B cell (primary cell): ENCODE measurements at regions not wholly inside any gene's neighbourhood (a gene's known extent, or its start where the extent isn't known, plus 50 kb on each side); places are given as distances from the start of the nearest gene placed in this dataset.

Source experiments
- ATAC-seq: fragments of 200-7000 bp; cut with Tn5 transposase; one replicate; pipeline ENCODE4 v1.10.0; 2021; ENCODE audit warnings: low read depth, mild to moderate bottlenecking, moderate number of reproducible peaks, moderate library complexity
- CTCF ChIA-PET: fragments of 350-600 bp; sonication (Branson Sonifier 250); formaldehyde crosslinking; loops from one replicate; lab custom pipeline; 2021; ENCODE audit warnings: antibody characterized with exemption, inconsistent platforms; lab: Charles Lee
- POLR2A ChIA-PET: fragments of 350-600 bp; sonication (Branson Sonifier 250); formaldehyde crosslinking; loops from one replicate; lab custom pipeline; 2021; ENCODE audit warnings: antibody characterized with exemption; lab: Charles Lee
- DNase-seq: peaks from one replicate; pipeline ENCODE4 v3.0.0; 2013
- H2AFZ ChIP-seq: 2 replicates; pipeline ENCODE4 v1.6.1; 2012; ENCODE audit warnings: mild to moderate bottlenecking, low read depth, low read length; ENCODE audit not compliant: insufficient read depth, poor library complexity, severe bottlenecking
- H3K27ac ChIP-seq, 2 donors: 1 replicate in 1 of 2; 2 replicates in 1 of 2; pipeline ENCODE4 v1.5.1; 2012 to 2013; ENCODE audit warnings: low read length in 2 of 2, mild to moderate bottlenecking in 2 of 2, moderate library complexity in 1 of 2
- H3K27me3 ChIP-seq, 4 experiments: fragments of 200-600 bp in 1 of 4; sonication (generic) in 1 of 4; replicated peaks in 1 of 4; 1 replicate in 2 of 4; 2 replicates in 2 of 4; pipeline versions ENCODE4 v1.6.1 to v1.7.0; 2013 to 2016; ENCODE audit warnings: low read length in 3 of 4, mild to moderate bottlenecking in 2 of 4, mixed read lengths in 1 of 4, moderate library complexity in 1 of 4; ENCODE audit not compliant: insufficient read depth in 4 of 4, control insufficient read depth in 3 of 4; ENCODE audit errors: control extremely low read depth in 1 of 4
- H3K36me3 ChIP-seq, 2 experiments: replicated peaks in 1 of 2; 1 replicate in 1 of 2; 2 replicates in 1 of 2; pipeline versions ENCODE4 v1.6.1 to v1.7.1; 2013; ENCODE audit warnings: low read length in 1 of 2; ENCODE audit not compliant: insufficient read depth in 2 of 2, control insufficient read depth in 1 of 2; ENCODE audit errors: control extremely low read depth in 1 of 2, extremely low read depth in 1 of 2
- H3K4me1 ChIP-seq, 2 donors: fragments of 200-600 bp in 1 of 2; sonication (generic) in 1 of 2; 1 replicate in 1 of 2; 2 replicates in 1 of 2; pipeline versions ENCODE4 v1.5.1 to v1.6.1; 2013 to 2017; ENCODE audit warnings: low read length in 2 of 2; ENCODE audit not compliant: control insufficient read depth in 2 of 2, insufficient read depth in 2 of 2
- H3K4me2 ChIP-seq: replicated peaks from 2 replicates; pipeline ENCODE3; 2012; ENCODE audit warnings: mild to moderate bottlenecking, low read depth, low read length; ENCODE audit not compliant: poor library complexity, severe bottlenecking
- H3K4me3 ChIP-seq, 5 experiments: fragments of 200-600 bp in 1 of 5; sonication (generic) in 1 of 5; 1 replicate in 3 of 5; 2 replicates in 2 of 5; pipeline versions ENCODE4 v1.5.1 to v1.7.0; 2011 to 2016; ENCODE audit warnings: low read length in 4 of 5, mild to moderate bottlenecking in 4 of 5, low read depth in 2 of 5, control low read depth in 1 of 5, moderate library complexity in 1 of 5; ENCODE audit not compliant: insufficient read depth in 1 of 5; ENCODE audit errors: control extremely low read depth in 1 of 5, extremely low read depth in 1 of 5
- H3K79me2 ChIP-seq: fragments of 200-600 bp; sonication (generic); one replicate; pipeline ENCODE4 v1.6.0; 2016; ENCODE audit warnings: low read length; ENCODE audit not compliant: control insufficient read depth, insufficient read depth
- H3K9ac ChIP-seq: fragments of 200-600 bp; sonication (generic); 2 replicates; pipeline ENCODE4 v1.6.1; 2017; ENCODE audit warnings: mild to moderate bottlenecking, low read length, moderate library complexity
- H3K9me3 ChIP-seq, 3 donors: one replicate each; pipeline versions ENCODE4 v1.6.1 to v1.7.1; 2013; ENCODE audit warnings: low read length in 2 of 3; ENCODE audit not compliant: control insufficient read depth in 2 of 3, insufficient read depth in 1 of 3; ENCODE audit errors: control extremely low read depth in 1 of 3
- H4K20me1 ChIP-seq: 2 replicates; pipeline ENCODE4 v1.6.0; 2012; ENCODE audit warnings: mild to moderate bottlenecking, low read length; ENCODE audit not compliant: insufficient read depth, control insufficient read depth, poor library complexity, severe bottlenecking
- H3K27ac Mint-ChIP-seq: one replicate; pipeline ENCODE4 v1.8.0; 2021; ENCODE audit warnings: mixed read lengths
- H3K27me3 Mint-ChIP-seq: one replicate; pipeline ENCODE4 v1.8.0; 2021; ENCODE audit warnings: mixed read lengths
- H3K4me1 Mint-ChIP-seq: one replicate; pipeline ENCODE4 v1.8.0; 2021; ENCODE audit warnings: mixed read lengths
- H3K4me3 Mint-ChIP-seq: one replicate; pipeline ENCODE4 v1.8.0; 2021; ENCODE audit warnings: mixed read lengths
- H3K9me3 Mint-ChIP-seq: one replicate; pipeline ENCODE4 v1.8.0; 2022; ENCODE audit warnings: mixed read lengths; ENCODE audit not compliant: insufficient read depth
- EZH2 ChIP-seq: IDR thresholded peaks from 2 replicates; pipeline ENCODE4 v1.6.1; 2012; ENCODE audit warnings: borderline replicate concordance, low read depth, mild to moderate bottlenecking, moderate library complexity, low read length; ENCODE audit not compliant: insufficient read depth, poor library complexity, severe bottlenecking
- WGBS: methylation state at CpG from one replicate; pipeline ENCODE4 v1.1.5; 2013; ENCODE audit warnings: missing lambda C conversion rate; ENCODE audit not compliant: insufficient coverage; 5-methylcytosine and 5-hydroxymethylcytosine counted together
- intact Hi-C: fragments of 100-400 bp; cut with micrococcal nuclease; formaldehyde crosslinking; loops from one replicate; pipeline ENCODE4 v1.10.0; 2022
- TF ChIP-seq, protein P1 (sequence below): fragments of 200-600 bp; IDR thresholded peaks from one replicate; pipeline ENCODE4 v1.8.0; 2022; ENCODE audit warnings: antibody characterized with exemption, mild to moderate bottlenecking

DNA sequence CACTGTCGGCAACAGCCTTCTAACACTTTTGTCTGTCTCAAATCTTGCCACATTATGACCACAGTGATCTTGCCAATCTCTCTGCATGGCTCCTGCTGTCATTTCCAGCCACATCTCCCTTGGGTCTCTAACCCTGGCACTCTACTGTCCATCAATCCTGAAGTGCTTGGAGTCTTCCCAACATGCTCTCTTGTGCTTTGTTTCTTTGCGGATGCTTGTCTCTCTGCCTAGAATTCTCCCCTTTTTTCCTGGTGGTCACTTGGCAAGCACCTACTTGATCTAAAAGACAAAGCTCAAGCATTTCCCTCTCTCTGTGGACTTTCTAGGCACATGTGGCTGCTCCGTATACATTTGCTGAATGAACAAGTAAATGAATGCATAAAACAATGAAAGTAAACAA lies 290.7 kb upstream of the MAP3K7 start:
- Histone ChIP-seq H3K27ac (no peak overlapping the region), H3K9ac (no peak overlapping the region), H3K9me3 (peaks cover 0 to 4% (median 0%) of the 10 kb centered on the region in 3 donors), H3K4me2 (no peak overlapping the region), H2AFZ (no peak overlapping the region), H3K36me3 (no peaks in the 10 kb centered on the region), H4K20me1 (no peaks in the 10 kb centered on the region), H3K4me1 (no peaks in the 10 kb centered on the region), H3K79me2 (no peaks in the 10 kb centered on the region), H3K27me3 (no peaks in the 10 kb centered on the region), H3K4me3 (no peak overlapping the region)
- intact Hi-C loops, result no loop called here
- Mint-ChIP-seq H3K27ac (no peak overlapping the region), H3K4me3 (no peak overlapping the region), H3K9me3 (peaks cover under 1% of the 10 kb centered on the region), H3K27me3 (no peaks in the 10 kb centered on the region), H3K4me1 (no peaks in the 10 kb centered on the region)
- 100% methylated on average over 2 of the region's 3 CpGs for WGBS
- no peak for DNase-seq
- ChIA-PET POLR2A (no interaction called here), CTCF (no interaction called here)
- no peak for TF ChIP-seq EZH2
- TF ChIP-seq, protein P1, sequence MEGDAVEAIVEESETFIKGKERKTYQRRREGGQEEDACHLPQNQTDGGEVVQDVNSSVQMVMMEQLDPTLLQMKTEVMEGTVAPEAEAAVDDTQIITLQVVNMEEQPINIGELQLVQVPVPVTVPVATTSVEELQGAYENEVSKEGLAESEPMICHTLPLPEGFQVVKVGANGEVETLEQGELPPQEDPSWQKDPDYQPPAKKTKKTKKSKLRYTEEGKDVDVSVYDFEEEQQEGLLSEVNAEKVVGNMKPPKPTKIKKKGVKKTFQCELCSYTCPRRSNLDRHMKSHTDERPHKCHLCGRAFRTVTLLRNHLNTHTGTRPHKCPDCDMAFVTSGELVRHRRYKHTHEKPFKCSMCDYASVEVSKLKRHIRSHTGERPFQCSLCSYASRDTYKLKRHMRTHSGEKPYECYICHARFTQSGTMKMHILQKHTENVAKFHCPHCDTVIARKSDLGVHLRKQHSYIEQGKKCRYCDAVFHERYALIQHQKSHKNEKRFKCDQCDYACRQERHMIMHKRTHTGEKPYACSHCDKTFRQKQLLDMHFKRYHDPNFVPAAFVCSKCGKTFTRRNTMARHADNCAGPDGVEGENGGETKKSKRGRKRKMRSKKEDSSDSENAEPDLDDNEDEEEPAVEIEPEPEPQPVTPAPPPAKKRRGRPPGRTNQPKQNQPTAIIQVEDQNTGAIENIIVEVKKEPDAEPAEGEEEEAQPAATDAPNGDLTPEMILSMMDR, result no peak
- no peak for ATAC-seq

DNA sequence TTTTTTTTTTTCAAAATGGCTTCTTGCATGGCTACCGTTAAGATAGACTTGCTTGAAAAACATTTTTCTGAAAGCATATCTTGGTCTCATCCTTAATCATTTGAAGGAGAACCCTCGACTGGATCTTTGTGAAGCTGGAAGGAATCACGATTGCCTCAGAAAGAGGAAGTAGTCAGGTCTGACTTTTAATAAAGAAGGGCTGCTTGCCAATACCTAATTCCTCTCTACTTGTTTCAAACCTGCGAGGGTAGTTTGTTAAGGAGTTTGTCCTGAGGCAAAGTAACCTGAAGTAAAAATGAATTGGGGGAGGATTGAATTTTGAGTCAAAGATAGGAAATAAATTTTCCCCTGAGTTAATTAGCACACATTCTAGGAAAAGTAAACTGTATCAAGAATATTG lies 288.1 kb upstream of the MAP3K7 start:
- H3K36me3 ChIP-seq, result no peaks in the 10 kb centered on the region
- no peak overlapping the region for H3K4me3 ChIP-seq
- H3K4me1 ChIP-seq, result no peaks in the 10 kb centered on the region
- POLR2A ChIA-PET, result no interaction called here
- Mint-ChIP-seq H3K9me3 (no peaks in the 10 kb centered on the region), H3K27me3 (no peaks in the 10 kb centered on the region), H3K4me3 (no peak overlapping the region), H3K27ac (no peak overlapping the region), H3K4me1 (no peaks in the 10 kb centered on the region)
- WGBS, result no CpG with 5 or more reads among the region's 4 CpGs
- no peak overlapping the region for H3K4me2 ChIP-seq
- no peak overlapping the region for H3K9ac ChIP-seq
- no peak overlapping the region for H2AFZ ChIP-seq
- CTCF ChIA-PET, result no interaction called here
- no peak for TF ChIP-seq EZH2
- peaks cover 0 to 4% (median 0%) of the 10 kb centered on the region in 3 donors for H3K9me3 ChIP-seq
- no peaks in the 10 kb centered on the region for H3K79me2 ChIP-seq
- ATAC-seq (no peak), DNase-seq (no peak)
- H3K27ac ChIP-seq, result no peak overlapping the region
- H4K20me1 ChIP-seq, result no peaks in the 10 kb centered on the region
- H3K27me3 ChIP-seq, result no peaks in the 10 kb centered on the region
- intact Hi-C loops, result no loop called here
